Panc1 (cell line): ENCODE measurements at regions not wholly inside any gene's neighbourhood (a gene's known extent, or its start where the extent isn't known, plus 50 kb on each side); places are given as distances from the start of the nearest gene placed in this dataset.

Experiments
- ATAC-seq: fragments of 200-7000 bp; cut with Tn5 transposase; 2 replicates; pipeline ENCODE4 v1.9.1; 2020; ENCODE audit warnings: mild to moderate bottlenecking, moderate library complexity
- BruUV-seq: library from RNA; stranded (reverse); fragments of 400-500 nt; replicated peaks from 2 replicates; lab custom pipeline; 2021; lab: Mats Ljungman, UMichigan
- CTCF ChIA-PET: fragments of 300-600 bp; sonication (Branson Sonifier 250); formaldehyde crosslinking; loops from one replicate; lab custom pipeline; 2022; ENCODE audit warnings: antibody characterized with exemption; lab: Charles Lee
- POLR2A ChIA-PET: fragments of 300-600 bp; sonication (Branson Sonifier 250); formaldehyde crosslinking; loops from one replicate; lab custom pipeline; 2022; ENCODE audit warnings: antibody characterized with exemption; lab: Charles Lee
- DNase-seq: peaks from one replicate; pipeline ENCODE4 v3.0.0-alpha.2; 2010; ENCODE audit warnings: low read depth, low spot score
- H3K27ac ChIP-seq: 2 replicates; pipeline ENCODE4 v1.5.1; 2011; ENCODE audit warnings: mild to moderate bottlenecking, low read length, inconsistent platforms
- H3K27me3 ChIP-seq: fragments of 200-500 bp; sonication (Bioruptor generic); 2 replicates; pipeline ENCODE4 v1.6.0; 2014; ENCODE audit warnings: low read length, inconsistent platforms; ENCODE audit not compliant: control insufficient read depth, insufficient read depth
- H3K36me3 ChIP-seq: fragments of 200-500 bp; sonication (Bioruptor generic); 2 replicates; pipeline ENCODE4 v1.5.1; 2014; ENCODE audit warnings: inconsistent platforms, mild to moderate bottlenecking, low read length, moderate library complexity; ENCODE audit not compliant: control insufficient read depth, insufficient read depth
- H3K4me1 ChIP-seq: 2 replicates; pipeline ENCODE4 v1.5.1; 2011; ENCODE audit warnings: inconsistent platforms, mild to moderate bottlenecking, low read length, moderate library complexity; ENCODE audit not compliant: control insufficient read depth, insufficient read depth
- H3K4me3 ChIP-seq, 2 experiments: 2 replicates each; pipeline ENCODE4 v1.5.1; 2011 to 2012; ENCODE audit warnings: low read depth in 2 of 2, low read length in 2 of 2, mild to moderate bottlenecking in 2 of 2, inconsistent platforms in 1 of 2, moderate library complexity in 1 of 2
- H3K9me3 ChIP-seq: fragments of 200-500 bp; sonication (Bioruptor generic); 2 replicates; pipeline ENCODE4 v1.5.1; 2014; ENCODE audit warnings: low read depth, mild to moderate bottlenecking, inconsistent platforms, low read length, moderate library complexity; ENCODE audit not compliant: control insufficient read depth, insufficient read depth
- CTCF ChIP-seq: fragments of 450-650 bp; IDR thresholded peaks from 2 replicates; pipeline ENCODE4 v1.5.1; 2017; ENCODE audit warnings: mild to moderate bottlenecking
- POLR2AphosphoS5 ChIP-seq: IDR thresholded peaks from 2 replicates; pipeline ENCODE4 v1.6.1; 2012; ENCODE audit warnings: mild to moderate bottlenecking, low read depth, low read length, moderate library complexity
- REST ChIP-seq, 2 experiments: IDR thresholded peaks; 2 replicates each; pipeline ENCODE4 v1.6.1; 2011 to 2012; ENCODE audit warnings: low read depth in 2 of 2, control low read depth in 1 of 2, low read length in 1 of 2, mild to moderate bottlenecking in 1 of 2, moderate library complexity in 1 of 2; ENCODE audit not compliant: insufficient read depth in 1 of 2
- SIN3A ChIP-seq: IDR thresholded peaks from 2 replicates; pipeline ENCODE4 v1.6.1; 2012; ENCODE audit warnings: low read depth, mild to moderate bottlenecking, low read length, moderate library complexity, borderline replicate concordance; ENCODE audit not compliant: insufficient read depth
- TCF7L2 ChIP-seq: IDR thresholded peaks from 2 replicates; pipeline ENCODE4 v1.6.1; 2011; ENCODE audit warnings: mild to moderate bottlenecking, low read depth, low read length, inconsistent platforms
- in situ Hi-C: cut with HindIII; loops from 2 replicates; pipeline ENCODE4 v1.10.0; 2016; ENCODE audit warnings: low sequenced_read_pairs, low pct_unique_long_range_greater_than_20kb
- intact Hi-C: fragments of 100-400 bp; cut with micrococcal nuclease; formaldehyde crosslinking; loops from one replicate; pipeline ENCODE4 v1.10.0; 2022; ENCODE audit not compliant: unreplicated experiment

DNA sequence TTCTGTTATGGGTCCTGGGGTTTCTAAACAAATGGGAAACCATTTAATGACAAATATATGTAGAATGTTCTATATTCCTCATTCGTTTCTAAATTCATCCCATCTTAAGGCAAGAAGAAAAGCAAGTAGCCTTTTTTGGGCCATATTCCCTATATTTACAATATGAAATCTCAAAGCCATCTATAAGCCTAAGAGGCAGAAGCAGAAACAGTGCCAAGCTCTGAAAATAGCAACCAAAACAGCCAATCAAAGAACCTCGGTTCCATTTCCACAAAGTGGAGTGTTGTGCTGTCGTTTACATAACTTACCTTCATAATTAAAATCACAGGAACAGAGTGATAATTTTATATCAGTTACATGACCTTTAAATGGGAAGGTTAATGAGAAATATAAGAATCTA, 330.6 kb upstream of the GATB start:
- ATAC-seq (no peak), DNase-seq (no peak)
- Histone ChIP-seq H3K4me3 (no peak overlapping the region), H3K4me1 (no peaks in the 10 kb centered on the region), H3K27me3 (no peaks in the 10 kb centered on the region), H3K9me3 (no peaks in the 10 kb centered on the region), H3K27ac (no peak overlapping the region), H3K36me3 (no peaks in the 10 kb centered on the region)
- POLR2A ChIA-PET, result no interaction called here
- BruUV-seq, result no TSS peak
- TF ChIP-seq TCF7L2 (no peak), POLR2AphosphoS5 (no peak), SIN3A (no peak), REST (IDR thresholded peaks at IDR 0.05; ENCODE audit: insufficient read depth in 1 of 2, low read depth in 2 of 2, low read length in 1 of 2) (no peak), CTCF (no peak)
- CTCF ChIA-PET, result no interaction called here
- in situ Hi-C loops, result no loop called here
- intact Hi-C loops, result no loop called here

- TF ChIP-seq REST (IDR thresholded peaks at IDR 0.05; ENCODE audit: insufficient read depth in 1 of 2, low read depth in 2 of 2, low read length in 1 of 2) (no peak), SIN3A (no peak), POLR2AphosphoS5 (no peak), TCF7L2 (no peak), CTCF (no peak)
- no peak overlapping the region for H3K27ac ChIP-seq
- H3K4me1 ChIP-seq, result no peaks in the 10 kb centered on the region
- intact Hi-C loops (no loop called here), in situ Hi-C loops (no loop called here)
- H3K36me3 ChIP-seq, result no peaks in the 10 kb centered on the region
- CTCF ChIA-PET, result no interaction called here
- ATAC-seq (no peak), DNase-seq (no peak)
- H3K4me3 ChIP-seq, result no peak overlapping the region
- no TSS peak for BruUV-seq
- no peaks in the 10 kb centered on the region for H3K9me3 ChIP-seq
- H3K27me3 ChIP-seq, result no peaks in the 10 kb centered on the region
- POLR2A ChIA-PET, result no interaction called here
Observed at GRCh38 chr4:152090543-152090942, 329.7 kb upstream of the GATB start.
